ENCODE measurements at regions not wholly inside any gene's neighbourhood (a gene's known extent, or its start where the extent isn't known, plus 50 kb on each side); places are given as distances from the start of the nearest gene placed in this dataset.

DNA sequence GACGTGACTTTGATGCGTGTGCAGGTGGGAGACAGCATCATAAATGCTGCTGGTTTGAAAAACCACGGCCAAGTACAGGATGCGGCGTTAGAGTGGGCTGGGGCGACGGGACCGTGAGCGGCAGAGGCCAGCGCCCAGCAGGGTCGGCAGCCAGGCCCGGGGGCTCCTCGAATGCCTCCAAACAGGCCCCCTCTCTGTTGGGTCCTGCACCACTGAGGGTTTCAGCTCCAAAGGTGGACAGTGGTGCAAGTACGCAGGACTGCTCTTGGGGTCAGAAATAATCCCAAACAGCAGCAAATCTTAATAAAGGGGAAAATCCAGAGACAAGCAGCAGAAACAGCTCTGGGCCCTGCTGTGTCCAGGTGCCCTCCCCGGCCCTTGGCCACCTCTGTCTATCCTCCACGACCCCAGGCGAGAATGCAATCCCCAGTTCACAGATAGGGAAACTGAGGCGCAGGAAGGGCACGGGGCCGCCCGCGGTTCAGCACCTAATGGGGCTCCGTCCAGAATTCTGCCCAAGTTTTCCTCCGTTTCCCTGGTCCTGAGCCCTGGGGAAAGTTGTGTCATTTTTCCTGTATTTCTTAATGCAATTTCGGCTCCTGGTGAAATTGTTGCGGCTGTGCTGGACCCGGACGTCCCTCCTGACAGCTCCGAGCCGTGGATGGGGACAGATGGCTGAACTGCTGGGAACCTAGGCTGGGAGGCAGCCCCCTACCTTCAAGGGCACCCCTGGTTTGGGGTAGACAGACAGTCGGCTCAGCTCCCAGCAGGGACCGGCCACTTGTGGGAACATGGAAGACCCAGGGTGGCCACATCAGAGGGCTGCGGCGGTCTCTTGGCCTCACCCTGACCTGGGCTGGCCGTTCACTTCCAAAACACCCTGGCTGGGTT is 97.4 kb downstream of the FOXL3 start:
- DNase-seq = no peak

DNA sequence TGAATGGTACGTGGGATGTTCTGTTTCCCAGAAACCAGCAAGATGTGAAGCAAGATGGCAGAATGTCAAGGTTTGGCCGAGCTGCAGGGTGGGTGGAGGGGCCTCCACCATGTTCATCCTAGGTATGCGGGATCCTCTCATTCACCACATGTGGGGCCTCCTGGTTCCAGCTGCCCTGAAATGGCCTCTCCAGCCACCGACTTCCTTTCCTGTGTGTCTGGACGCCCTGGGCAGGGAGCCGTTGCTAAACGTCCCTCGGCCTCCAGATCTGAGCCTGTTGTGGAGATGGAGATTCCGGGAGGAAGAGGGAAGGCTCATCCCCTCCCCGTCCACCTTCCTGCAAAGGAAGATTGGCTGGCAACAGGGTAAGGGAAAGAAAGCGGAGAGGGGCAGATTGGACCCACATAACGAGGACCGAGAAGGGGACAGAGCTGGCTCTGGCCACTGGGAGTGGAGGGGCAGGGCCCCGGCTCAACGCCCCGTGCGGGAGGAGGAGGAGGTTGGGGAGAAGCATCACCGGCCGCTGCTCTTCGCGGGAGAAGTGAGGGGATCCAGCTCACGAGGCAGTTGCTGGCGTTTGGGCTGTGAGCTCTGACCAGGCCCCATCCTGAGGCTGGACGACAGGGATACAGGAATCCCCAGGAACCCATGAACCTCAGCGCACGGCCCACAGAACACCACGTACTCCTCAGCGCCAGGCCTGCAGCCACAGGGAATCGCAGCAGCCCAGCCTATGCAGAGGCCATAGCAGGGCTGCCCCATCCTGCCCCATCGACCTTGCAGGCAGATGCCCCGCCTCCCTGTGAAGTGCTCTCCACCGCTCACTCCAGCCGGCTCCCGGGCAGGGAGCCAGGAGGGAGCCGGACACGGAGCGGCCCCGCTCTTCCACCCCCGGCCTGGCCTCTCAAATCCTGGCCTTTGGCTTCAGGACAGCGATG is 98.3 kb downstream of the FOXL3 start:
- no peak for DNase-seq

GRCh38 chr7:388961-389701 is 99.2 kb downstream of the FOXL3 start:
- no peak for DNase-seq

DNA sequence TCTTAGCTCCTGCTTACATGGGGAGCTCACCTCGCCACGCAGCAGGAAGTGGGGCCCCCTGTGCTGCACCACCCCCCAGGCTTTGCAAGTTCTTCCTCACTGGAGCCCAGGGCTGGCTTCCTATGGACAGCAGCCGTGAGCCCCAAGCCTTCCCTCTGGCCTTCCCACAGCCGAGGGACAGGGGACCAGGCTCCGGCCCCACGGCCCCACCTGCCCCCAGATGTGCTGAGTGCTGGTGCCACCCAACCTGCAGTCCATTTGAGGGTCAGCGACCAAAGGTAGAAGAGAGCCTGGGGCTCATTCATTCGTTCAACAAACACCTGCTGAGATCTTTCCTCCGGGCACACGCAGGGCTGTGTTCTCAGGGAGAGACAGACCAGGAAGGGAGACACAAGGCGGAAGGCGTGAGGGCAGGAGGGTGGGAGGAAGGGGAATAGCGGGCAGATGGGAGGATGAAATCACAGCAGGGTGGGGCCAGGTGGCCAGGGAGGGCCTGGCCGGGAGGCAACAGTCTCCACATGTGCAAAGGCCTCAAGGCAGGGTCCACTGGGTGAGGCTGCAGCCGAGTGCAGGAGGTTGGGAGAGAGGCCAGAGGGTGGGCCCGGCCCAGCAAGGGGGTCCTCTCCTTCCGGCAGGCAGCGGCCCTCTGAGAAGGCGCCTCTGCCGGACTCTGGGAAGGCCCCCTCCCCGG is 100.1 kb downstream of the FOXL3 start:
- no peak for DNase-seq

GRCh38 chr7:390761-391410 is 100.9 kb downstream of the FOXL3 start:
- no peak for DNase-seq

DNA sequence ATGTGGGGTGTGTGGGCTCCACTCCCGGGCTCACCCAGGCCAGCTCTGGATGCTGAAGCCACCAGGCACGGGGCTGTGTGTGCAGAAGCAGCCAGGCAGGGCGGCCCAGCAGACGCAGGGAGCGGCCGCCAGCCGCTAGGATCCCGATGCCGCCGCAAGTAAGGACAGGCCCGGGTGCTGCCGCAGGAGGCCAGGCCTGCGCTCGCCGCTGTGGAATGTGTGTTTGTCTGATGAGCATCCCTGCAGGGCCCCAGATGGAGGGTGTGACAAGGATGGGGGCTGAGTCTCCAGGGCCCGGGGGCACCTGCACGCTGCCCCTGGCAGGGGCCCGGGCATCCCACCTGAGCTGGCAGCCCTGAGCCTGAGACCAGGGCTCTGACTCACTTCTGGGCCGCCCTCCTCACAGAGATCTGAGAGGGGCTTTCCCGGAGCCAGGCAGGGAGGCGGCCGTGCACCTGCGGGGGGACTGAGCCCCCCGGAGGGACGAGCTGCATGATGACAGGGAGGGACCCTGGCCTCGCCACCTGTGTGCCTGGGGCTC is 101.5 kb downstream of the FOXL3 start:
- DNase-seq = no peak

DNA sequence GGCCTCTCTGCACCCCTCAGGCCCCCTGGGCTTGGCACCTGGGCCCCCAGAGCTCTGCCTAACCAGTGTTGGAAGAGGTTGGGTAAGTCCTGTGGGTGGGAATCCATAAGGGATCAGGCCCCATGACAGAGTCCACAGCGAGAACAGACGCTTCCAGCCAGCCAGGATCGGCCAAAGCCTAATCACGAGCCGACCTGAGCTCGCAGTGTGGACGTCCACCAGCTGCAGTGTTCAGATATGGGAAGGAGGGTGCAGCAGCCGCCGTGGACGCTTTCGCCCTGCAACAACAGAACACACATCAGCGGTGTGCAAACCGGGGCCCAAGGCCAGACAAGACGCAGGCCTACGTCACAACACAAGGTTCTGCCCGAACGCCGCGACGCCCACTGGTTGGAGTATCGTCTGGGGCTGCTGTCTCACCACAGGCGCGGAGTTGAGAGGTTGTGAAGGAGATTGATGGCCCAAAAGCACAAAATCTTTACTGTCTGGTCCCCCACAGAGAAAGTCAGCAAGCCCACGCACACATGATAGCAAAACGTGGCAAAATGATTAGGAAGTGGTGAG is 102.1 kb downstream of the FOXL3 start:
- DNase-seq = no peak

GRCh38 chr7:392822-393221 is 102.9 kb downstream of the FOXL3 start:
- no peak for DNase-seq

GRCh38 chr7:395643-396042 is 105.7 kb downstream of the FOXL3 start:
- DNase-seq = no peak

- DNase-seq = no peak
These were observed 108.9 kb downstream of the FOXL3 start for GRCh38 chr7:398888-399287.

- no peak for DNase-seq
These were observed 111.0 kb downstream of the FOXL3 start for GRCh38 chr7:400901-401485.

DNA sequence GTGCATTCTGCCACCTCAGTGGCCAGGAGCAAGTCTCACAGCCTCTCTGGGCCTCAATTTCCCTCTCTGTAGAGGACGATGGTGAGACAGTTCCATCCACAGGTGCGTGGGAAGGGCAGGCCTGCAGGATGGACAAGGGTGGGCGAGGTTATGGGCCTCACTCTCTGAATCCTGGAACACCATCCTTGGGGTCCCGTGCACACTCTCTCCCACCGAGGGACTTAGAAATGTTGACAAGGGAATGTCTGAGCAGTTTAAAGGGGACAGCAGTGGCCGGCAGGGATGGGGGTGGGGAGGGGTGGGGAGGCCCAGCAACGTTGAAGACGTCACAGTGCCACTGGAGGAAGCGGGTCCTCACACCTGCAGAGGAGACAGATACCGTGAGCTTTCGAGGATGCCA is 111.5 kb downstream of the FOXL3 start:
- no peak for DNase-seq

- no peak for DNase-seq
These were observed 114.7 kb downstream of the PDGFA start for GRCh38 chr7:404812-405488.

- DNase-seq = no peak
These were observed 114.0 kb downstream of the PDGFA start for GRCh38 chr7:405489-406211.

DNA sequence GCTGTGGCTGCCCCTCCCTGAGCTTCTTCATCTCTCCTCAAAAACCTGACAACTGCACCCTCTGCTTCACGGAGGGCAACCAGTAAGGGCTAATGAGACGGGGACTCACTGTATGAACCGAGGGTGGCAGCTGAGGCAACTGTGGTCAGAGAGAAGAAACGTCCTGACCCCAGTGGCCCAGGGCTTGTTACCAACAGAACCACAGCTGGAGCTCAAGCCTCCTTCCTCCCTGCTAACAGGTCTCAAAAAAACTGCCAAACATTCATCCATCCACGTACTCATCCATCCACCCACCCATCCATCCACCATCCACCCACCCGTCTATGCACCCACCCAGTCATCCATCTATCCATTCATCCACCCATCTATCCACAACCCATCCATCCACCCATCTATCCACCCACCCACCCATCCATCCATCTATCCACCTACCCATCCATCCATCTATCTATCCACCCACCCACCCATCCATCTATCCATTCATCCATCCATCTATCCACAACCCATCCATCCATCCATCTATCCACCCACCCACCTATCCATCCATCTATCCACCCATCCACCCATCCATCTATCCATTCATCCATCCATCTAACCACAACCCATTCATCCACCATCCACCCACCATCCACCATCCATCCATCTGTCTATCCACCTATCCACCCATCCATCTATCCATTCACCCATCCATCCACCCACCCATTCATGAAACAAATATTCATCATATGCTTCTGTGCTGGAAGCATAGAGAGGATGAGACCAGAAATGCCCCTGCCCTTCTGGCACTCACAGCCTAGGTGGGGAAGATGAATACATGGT is 111.7 kb downstream of the PDGFA start:
- DNase-seq = no peak

GRCh38 chr7:408751-409311 is 110.8 kb downstream of the PDGFA start:
- DNase-seq = no peak

DNA sequence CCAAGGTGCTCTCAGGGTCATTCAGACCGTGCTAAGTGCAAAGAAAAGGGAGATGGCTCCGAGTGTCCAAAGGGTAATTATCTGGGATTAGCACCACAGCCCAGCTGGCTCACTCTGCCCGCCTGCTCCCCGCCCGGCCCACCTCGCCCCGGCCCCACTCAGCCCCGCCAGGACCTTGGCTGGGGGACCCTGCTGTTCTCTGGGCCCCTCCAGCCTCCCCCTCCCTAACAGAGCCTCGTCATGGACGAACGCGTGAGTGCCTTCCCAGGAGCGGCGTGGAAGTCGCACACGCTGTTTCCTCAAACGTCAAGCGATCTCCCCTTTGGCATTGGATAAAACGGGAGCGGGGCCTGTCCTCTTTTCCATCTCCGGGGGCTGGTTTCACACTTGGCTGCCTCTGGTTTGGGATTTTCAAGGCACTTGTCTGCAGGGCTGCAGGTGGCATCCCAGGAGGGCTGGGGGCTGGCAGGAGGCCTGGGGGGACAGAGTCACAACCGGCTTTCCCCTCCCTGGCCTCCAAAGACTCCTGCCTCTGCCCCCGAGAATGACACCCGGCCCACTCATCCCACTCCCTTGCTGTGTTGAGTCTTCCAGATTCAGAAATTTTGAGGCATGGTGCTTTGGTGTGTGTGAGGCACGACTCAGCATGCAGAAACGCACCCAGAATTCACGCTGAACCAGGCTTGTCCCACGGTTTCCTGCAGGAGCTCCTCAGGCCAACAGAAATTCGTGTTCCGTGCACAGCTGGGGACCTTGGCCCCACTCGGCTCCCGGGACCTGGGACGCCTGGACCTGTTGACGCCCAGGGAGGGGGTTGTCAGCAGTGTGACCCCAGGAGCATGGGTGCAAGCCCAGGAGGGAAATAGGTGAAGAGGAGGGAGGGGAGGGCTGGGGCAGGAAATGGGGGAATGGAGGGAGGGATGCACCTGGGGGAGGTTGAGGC is 110.0 kb downstream of the PDGFA start:
- no peak for DNase-seq
